Pons (tissue), 1 donor: ENCODE measurements at regions not wholly inside any gene's neighbourhood (a gene's known extent, or its start where the extent isn't known, plus 50 kb on each side); places are given as distances from the start of the nearest gene placed in this dataset.

ENCODE experiments used
- DNase-seq: peaks from one replicate; pipeline ENCODE4 v3.0.0-alpha.2; 2016; ENCODE audit warnings: low spot score

- no peak for DNase-seq
Observed at GRCh38 chr20:24718277-24718676, 230.8 kb upstream of the CST7 start.

- DNase-seq: no peak
Observed at GRCh38 chr20:24718696-24719095, 230.4 kb upstream of the CST7 start.

GRCh38 chr20:24720957-24721356 lies 228.1 kb upstream of the CST7 start:
- DNase-seq: no peak

- DNase-seq: no peak
Observed at GRCh38 chr20:24721891-24722568, 227.0 kb upstream of the CST7 start.

- no peak for DNase-seq
Observed at GRCh38 chr20:24722586-24722985, 226.5 kb upstream of the CST7 start.

- DNase-seq: no peak
Observed at GRCh38 chr20:24723186-24723585, 225.9 kb upstream of the CST7 start.

GRCh38 chr20:24723647-24724352 lies 225.3 kb upstream of the CST7 start:
- no peak for DNase-seq

GRCh38 chr20:24724982-24725533 lies 224.0 kb upstream of the CST7 start:
- DNase-seq: no peak

GRCh38 chr20:24727795-24728194 lies 221.3 kb upstream of the CST7 start:
- no peak for DNase-seq

- no peak for DNase-seq
Observed at GRCh38 chr20:24729896-24730605, 219.0 kb upstream of the CST7 start.

- DNase-seq: no peak
Observed at GRCh38 chr20:24730750-24731149, 218.3 kb upstream of the CST7 start.

- DNase-seq: no peak
Observed at GRCh38 chr20:24731312-24731711, 217.8 kb upstream of the CST7 start.

- no peak for DNase-seq
Observed at GRCh38 chr20:24732076-24732475, 217.0 kb upstream of the CST7 start.

GRCh38 chr20:24732599-24732998 lies 216.5 kb upstream of the CST7 start:
- DNase-seq: no peak

GRCh38 chr20:24733416-24733815 lies 215.7 kb upstream of the CST7 start:
- peak; percentile 36 for DNase-seq

GRCh38 chr20:24734139-24734538 lies 214.9 kb upstream of the CST7 start:
- no peak for DNase-seq

- DNase-seq: no peak
Observed at GRCh38 chr20:24735263-24735662, 213.8 kb upstream of the CST7 start.

GRCh38 chr20:24736131-24736843 lies 212.8 kb upstream of the CST7 start:
- DNase-seq: no peak

GRCh38 chr20:24736844-24737211 lies 212.2 kb upstream of the CST7 start:
- no peak for DNase-seq

GRCh38 chr20:24737212-24737850 lies 211.7 kb upstream of the CST7 start:
- no peak for DNase-seq

GRCh38 chr20:24738058-24738775 lies 210.9 kb upstream of the CST7 start:
- no peak for DNase-seq
